GM12878 (cell line): ENCODE measurements at regions not wholly inside any gene's neighbourhood (a gene's known extent, or its start where the extent isn't known, plus 50 kb on each side); places are given as distances from the start of the nearest gene placed in this dataset.

Source experiments
- ATAC-seq: fragments of 200-7000 bp; cut with Tn5 transposase; 3 replicates; pipeline ENCODE4 v1.9.1; 2020; ENCODE audit warnings: mild to moderate bottlenecking, moderate library complexity
- BruUV-seq: library from RNA; stranded (reverse); fragments of 400-500 nt; replicated peaks from 2 replicates; lab custom pipeline; 2021; lab: Mats Ljungman, UMichigan
- CTCF ChIA-PET: fragments of 300-600 bp; sonication (Branson Sonifier 250); formaldehyde crosslinking; extraction: SDS; loops from one replicate; lab custom pipeline; 2021; ENCODE audit warnings: inconsistent platforms; lab: Yijun Ruan, JAX
- POLR2A ChIA-PET: fragments of 350-600 bp; formaldehyde crosslinking; extraction: SDS; loops from one replicate; lab custom pipeline; 2021; ENCODE audit warnings: inconsistent platforms; lab: Charles Lee
- RAD21 ChIA-PET: fragments of 300-600 bp; sonication (Branson Sonifier 250); formaldehyde crosslinking; loops from one replicate; lab custom pipeline; 2023; ENCODE audit warnings: antibody characterized with exemption; ENCODE audit not compliant: unreplicated experiment; lab: Charles Lee
- SMC1A ChIA-PET: fragments of 300-600 bp; sonication (Branson Sonifier 250); formaldehyde crosslinking; loops from one replicate; lab custom pipeline; 2023; ENCODE audit not compliant: unreplicated experiment, uncharacterized antibody; lab: Charles Lee
- DNase-seq: peaks from one replicate; pipeline ENCODE4 v3.0.0-alpha.2; 2011; ENCODE audit warnings: low read depth, low spot score
- FAIRE-seq: peaks from 3 replicates; lab custom pipeline; 2011; peaks lifted over from hg19 to GRCh38; lab: Jason Lieb, UNC
- H2AFZ ChIP-seq: 2 replicates; pipeline ENCODE4 v1.6.0; 2011; ENCODE audit warnings: low read depth, low read length, control low read depth; ENCODE audit not compliant: control insufficient read depth
- H3K27ac ChIP-seq: 2 replicates; pipeline ENCODE4 v1.5.1; 2011; ENCODE audit warnings: control low read depth; ENCODE audit not compliant: control insufficient read depth, insufficient read depth
- H3K27me3 ChIP-seq, 2 experiments: replicated peaks in 1 of 2; 2 replicates each; pipeline versions ENCODE4 v1.6.0 to v1.6.1; 2011; ENCODE audit warnings: low read length in 1 of 2; ENCODE audit not compliant: control insufficient read depth in 2 of 2, insufficient read depth in 2 of 2
- H3K36me3 ChIP-seq, 2 experiments: 2 replicates each; pipeline ENCODE4 v1.5.1; 2011; ENCODE audit warnings: low read length in 1 of 2; ENCODE audit not compliant: control insufficient read depth in 2 of 2, insufficient read depth in 2 of 2
- H3K4me1 ChIP-seq: 2 replicates; pipeline ENCODE4 v1.6.1; 2011; ENCODE audit warnings: mild to moderate bottlenecking, low read length, moderate library complexity, mixed read lengths; ENCODE audit not compliant: control insufficient read depth, insufficient read depth
- H3K4me2 ChIP-seq: 2 replicates; pipeline ENCODE4 v1.6.0; 2011; ENCODE audit warnings: control low read depth; ENCODE audit not compliant: control insufficient read depth, insufficient read depth
- H3K4me3 ChIP-seq: fragments of 200-600 bp; sonication (generic); 2 replicates; pipeline ENCODE4 v1.5.1; 2016
- H3K79me2 ChIP-seq: 2 replicates; pipeline ENCODE4 v1.6.0; 2011; ENCODE audit warnings: low read length; ENCODE audit not compliant: control insufficient read depth, insufficient read depth
- H3K9ac ChIP-seq: 2 replicates; pipeline ENCODE4 v1.8.0; 2011; ENCODE audit warnings: low read length, control low read depth, mixed read lengths; ENCODE audit not compliant: control insufficient read depth, insufficient read depth
- H3K9me3 ChIP-seq: replicated peaks from 3 replicates; pipeline ENCODE4 v1.5.1; 2011; ENCODE audit warnings: mild to moderate bottlenecking, low read length; ENCODE audit not compliant: control insufficient read depth, insufficient read depth
- H4K20me1 ChIP-seq: 2 replicates; pipeline ENCODE4 v1.6.0; 2011; ENCODE audit not compliant: control insufficient read depth, insufficient read depth
- BCL11A ChIP-seq: IDR thresholded peaks from 2 replicates; pipeline ENCODE4 v1.6.1; 2011; ENCODE audit warnings: low read depth, low read length
- BCLAF1 ChIP-seq: fragments of 450-650 bp; IDR thresholded peaks from 2 replicates; pipeline ENCODE4 v1.6.1; 2017; ENCODE audit warnings: antibody characterized with exemption, mild to moderate bottlenecking, moderate library complexity
- CHD1 ChIP-seq: IDR thresholded peaks from 2 replicates; pipeline ENCODE4 v1.6.1; 2012; ENCODE audit warnings: low read depth, low read length, improper control_type of control experiment
- CUX1 ChIP-seq: IDR thresholded peaks from 2 replicates; pipeline ENCODE4 v1.6.1; 2012; ENCODE audit warnings: improper control_type of control experiment, low read depth, low read length; ENCODE audit not compliant: insufficient replicate concordance
- FOS ChIP-seq: IDR thresholded peaks from 3 replicates; pipeline ENCODE4 v1.6.1; 2011; ENCODE audit warnings: borderline replicate concordance; ENCODE audit not compliant: insufficient read length; ENCODE audit errors: extremely low read depth
- FOXK2 ChIP-seq: fragments of 450-650 bp; IDR thresholded peaks from 2 replicates; pipeline ENCODE4 v1.6.1; 2017; ENCODE audit warnings: mild to moderate bottlenecking, moderate library complexity
- IKZF1 ChIP-seq: fragments of 450-650 bp; conservative IDR thresholded peaks from 2 replicates; pipeline ENCODE4 v1.6.1; 2017; ENCODE audit warnings: antibody characterized with exemption, mild to moderate bottlenecking
- MLLT1 ChIP-seq: fragments of 450-650 bp; IDR thresholded peaks from 2 replicates; pipeline ENCODE4 v1.6.1; 2016; ENCODE audit warnings: mild to moderate bottlenecking
- MYC ChIP-seq: IDR thresholded peaks from 2 replicates; pipeline ENCODE4 v1.6.1; 2011; ENCODE audit warnings: mild to moderate bottlenecking, low read length, moderate library complexity, inconsistent platforms; ENCODE audit not compliant: insufficient read depth, insufficient replicate concordance, insufficient read length, severe bottlenecking
- NBN ChIP-seq: fragments of 450-650 bp; IDR thresholded peaks from 2 replicates; pipeline ENCODE4 v1.6.1; 2016
- NR2C1 ChIP-seq: fragments of 450-650 bp; IDR thresholded peaks from 2 replicates; pipeline ENCODE4 v1.6.1; 2017; ENCODE audit warnings: antibody characterized with exemption, mild to moderate bottlenecking, moderate library complexity
- SMAD1 ChIP-seq: fragments of 450-650 bp; IDR thresholded peaks from 2 replicates; pipeline ENCODE4 v1.6.1; 2018; ENCODE audit warnings: mild to moderate bottlenecking, low read depth; ENCODE audit not compliant: partially characterized antibody
- WRNIP1 ChIP-seq: IDR thresholded peaks from 2 replicates; pipeline ENCODE4 v1.6.1; 2011; ENCODE audit warnings: low read depth, low read length, improper control_type of control experiment, borderline replicate concordance
- YBX1 ChIP-seq: fragments of 450-650 bp; IDR thresholded peaks from 2 replicates; pipeline ENCODE4 v1.6.1; 2016; ENCODE audit warnings: antibody characterized with exemption
- WGBS: methylation state at CpG from one replicate; pipeline ENCODE4 v1.1.6; 2016; ENCODE audit warnings: low lambda C conversion rate; ENCODE audit not compliant: insufficient replicate concordance, insufficient coverage; ENCODE audit errors: missing lambda C conversion rate; 5-methylcytosine and 5-hydroxymethylcytosine counted together
- in situ Hi-C: fragments of 300-500 bp; cut with MboI; formaldehyde crosslinking; loops from 9 replicates; pipeline ENCODE4 v1.14.3; 2018; ENCODE audit warnings: mixed read lengths
- intact Hi-C: fragments of 100-400 bp; cut with micrococcal nuclease; formaldehyde crosslinking; loops from one replicate; pipeline ENCODE4 v1.14.2; 2022; ENCODE audit not compliant: unreplicated experiment
- TF ChIP-seq, protein P1 (sequence below): IDR thresholded peaks from 2 replicates; pipeline ENCODE4 v1.6.1; 2011; ENCODE audit warnings: low read depth, mild to moderate bottlenecking, low read length, moderate library complexity, borderline replicate concordance; ENCODE audit errors: extremely low read depth

DNA sequence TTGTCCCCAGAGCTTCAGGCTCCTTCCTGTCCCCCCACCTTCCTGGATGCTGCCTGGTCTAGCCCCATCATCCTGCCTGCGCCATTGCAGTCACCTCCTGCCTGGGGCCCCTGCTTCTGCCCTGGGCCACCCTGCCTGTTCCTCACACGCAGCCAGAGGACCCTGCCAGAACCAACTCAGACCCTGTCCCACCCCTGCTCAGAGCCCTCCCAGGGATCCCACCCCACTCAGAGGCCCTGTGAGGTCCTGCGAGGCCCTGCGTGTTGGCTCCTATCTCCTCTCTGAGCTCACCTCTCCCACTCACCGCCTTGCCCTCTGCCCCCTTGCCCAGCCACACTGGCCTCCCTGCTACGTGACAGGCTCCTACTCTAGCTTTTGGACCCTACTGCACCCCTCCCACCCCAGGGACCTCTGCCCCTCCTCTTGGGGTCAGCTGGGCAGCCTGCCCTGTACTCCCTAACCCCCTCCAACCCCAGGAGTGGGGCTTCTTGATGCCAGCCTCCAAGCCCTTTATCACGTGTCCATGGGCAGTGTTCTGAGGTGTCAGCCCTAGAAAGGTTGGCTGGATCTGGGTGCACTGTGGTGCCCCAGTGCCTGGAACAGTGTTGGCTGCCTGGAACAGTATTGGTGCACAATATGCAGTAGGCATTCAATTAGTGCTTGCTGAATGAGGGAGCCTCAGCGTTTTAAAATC lies 68.3 kb downstream of the CEBPB start:
- H3K36me3 ChIP-seq = no peaks in the 10 kb centered on the region
- H3K9me3 ChIP-seq = no peaks in the 10 kb centered on the region
- no peak for ATAC-seq
- H3K27ac ChIP-seq = no peak overlapping the region
- no peak overlapping the region for H2AFZ ChIP-seq
- POLR2A ChIA-PET = no interaction called here
- RAD21 ChIA-PET = no interaction called here
- no peaks in the 10 kb centered on the region for H3K27me3 ChIP-seq
- H3K4me2 ChIP-seq = no peak overlapping the region
- no peaks in the 10 kb centered on the region for H3K4me1 ChIP-seq
- intact Hi-C loops = no loop called here
- H3K9ac ChIP-seq = no peak overlapping the region
- no TSS peak for BruUV-seq
- CTCF ChIA-PET = no interaction called here
- no peak overlapping the region for H3K4me3 ChIP-seq
- no peak for DNase-seq
- H4K20me1 ChIP-seq = no peaks in the 10 kb centered on the region
- in situ Hi-C loops = no loop called here
- no peaks in the 10 kb centered on the region for H3K79me2 ChIP-seq
- FAIRE-seq = no peak
- 48% methylated on average over 8 of the region's 8 CpGs for WGBS
- SMC1A ChIA-PET = no interaction called here
- no peak for TF ChIP-seq MLLT1
- no peak for TF ChIP-seq FOXK2
- no peak for TF ChIP-seq NR2C1
- TF ChIP-seq BCLAF1 = no peak
- no peak for TF ChIP-seq YBX1
- TF ChIP-seq, protein P1, sequence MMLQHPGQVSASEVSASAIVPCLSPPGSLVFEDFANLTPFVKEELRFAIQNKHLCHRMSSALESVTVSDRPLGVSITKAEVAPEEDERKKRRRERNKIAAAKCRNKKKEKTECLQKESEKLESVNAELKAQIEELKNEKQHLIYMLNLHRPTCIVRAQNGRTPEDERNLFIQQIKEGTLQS = no peak
- TF ChIP-seq IKZF1 = no peak
- TF ChIP-seq CHD1 = no peak
- TF ChIP-seq CUX1 = no peak
- TF ChIP-seq MYC = no peak
- no peak for TF ChIP-seq BCL11A
- no peak for TF ChIP-seq WRNIP1
- no peak for TF ChIP-seq SMAD1
- TF ChIP-seq NBN = no peak
- no peak for TF ChIP-seq FOS
